ENCODE measurements at regions not wholly inside any gene's neighbourhood (a gene's known extent, or its start where the extent isn't known, plus 50 kb on each side); places are given as distances from the start of the nearest gene placed in this dataset.

DNA sequence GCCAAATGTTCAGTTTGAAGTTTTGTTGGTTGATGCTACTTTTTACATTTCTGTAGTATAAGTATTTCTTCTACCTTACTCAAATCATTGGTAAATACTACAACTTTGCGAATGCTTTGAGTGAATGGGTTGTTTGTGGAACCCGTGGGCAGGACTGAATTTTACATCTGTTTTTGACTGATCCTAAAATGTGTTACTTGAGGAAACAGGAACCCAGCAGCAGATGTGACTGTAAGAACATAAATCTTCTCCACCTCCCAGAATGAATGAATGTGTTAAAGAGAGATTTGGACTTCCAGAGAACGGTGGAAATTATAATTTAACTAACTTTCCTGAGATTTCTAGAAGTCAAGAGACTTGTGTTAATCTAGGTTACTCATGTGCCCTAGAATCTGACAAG, 728.5 kb upstream of the MARCKS start:
- BruUV-seq (replicated peaks), result no TSS peak
- intact Hi-C loops (cut with micrococcal nuclease), result loop anchor here (10.0 kb wide), 1 partner anchor 794 kb away; no protein-coding TSS in a partner anchor
- FAIRE-seq (no peak), DNase-seq (ENCODE audit: low read depth, low spot score) (no peak)
- H3K27me3 ChIP-seq (ENCODE audit: control insufficient read depth in 2 of 2, insufficient read depth in 2 of 2, low read length in 2 of 2), result no peaks in the 10 kb centered on the region
- no peak for TF ChIP-seq POLR2AphosphoS5 (IDR thresholded peaks at IDR 0.05; ENCODE audit: insufficient read depth, low read depth, low read length)
- TF ChIP-seq POLR2A (IDR thresholded peaks at IDR 0.05; ENCODE audit: low read depth, low read length), result no peak
- no peak for TF ChIP-seq CTCF (IDR thresholded peaks at IDR 0.05; ENCODE audit: extremely low read depth in 1 of 2, insufficient read depth in 1 of 2, low read depth in 1 of 2, low read length in 2 of 2)
- no peak for TF ChIP-seq FOS (IDR thresholded peaks at IDR 0.05; ENCODE audit: borderline replicate concordance, insufficient read depth, low read length)
- no peak for TF ChIP-seq JUN (IDR thresholded peaks at IDR 0.05; ENCODE audit: borderline replicate concordance, insufficient read depth, insufficient read length, low read depth)
- no peak for TF ChIP-seq EZH2 (IDR thresholded peaks at IDR 0.05; ENCODE audit: borderline replicate concordance, low read depth, low read length, severe bottlenecking)
- no peak for TF ChIP-seq GATA2 (IDR thresholded peaks at IDR 0.05; ENCODE audit: insufficient read depth, insufficient read length, low read depth, low read length)
- no peaks in the 10 kb centered on the region for H3K4me1 ChIP-seq (ENCODE audit: control insufficient read depth, extremely low read depth, insufficient read depth, low read length)
- no peaks in the 10 kb centered on the region for H3K9me3 ChIP-seq (replicated peaks; ENCODE audit: control insufficient read depth, insufficient read depth, low read length)
- no peak overlapping the region for H3K27ac ChIP-seq (ENCODE audit: insufficient read depth, low read depth, low read length)
- dilution Hi-C loops (cut with MboI; ENCODE audit: extremely low pct_ligation_motif_present, low sequenced_read_pairs), result no loop called here
- H3K4me3 ChIP-seq (replicated peaks in 1 of 3; ENCODE audit: insufficient read depth in 1 of 3, low read depth in 1 of 3, low read length in 3 of 3), result no peak overlapping the region
- no peak overlapping the region for H3K9ac ChIP-seq (replicated peaks; ENCODE audit: extremely low read depth, insufficient read depth, low read length)
- H3K36me3 ChIP-seq (ENCODE audit: control insufficient read depth in 2 of 2, extremely low read depth in 1 of 2, insufficient read depth in 2 of 2, low read length in 2 of 2), result no peaks in the 10 kb centered on the region
- no peak overlapping the region for H2AFZ ChIP-seq (ENCODE audit: low read depth, low read length)
- H3K79me2 ChIP-seq (ENCODE audit: control insufficient read depth, insufficient read depth, low read length), result no peaks in the 10 kb centered on the region
- H4K20me1 ChIP-seq (replicated peaks; ENCODE audit: control insufficient read depth, extremely low read depth, insufficient read depth, low read length), result no peaks in the 10 kb centered on the region
- H3K4me2 ChIP-seq (ENCODE audit: insufficient read depth, low read length), result no peak overlapping the region
- POLR2A ChIA-PET, result no interaction called here
- no peaks in the 10 kb centered on the region for H3K9me1 ChIP-seq (replicated peaks; ENCODE audit: control insufficient read depth, extremely low read depth, insufficient read depth, low read length)
- CTCF ChIA-PET, result no interaction called here

All from endothelial cell of umbilical vein (primary cell).